HG03520 (cell line): ENCODE measurements at regions not wholly inside any gene's neighbourhood (a gene's known extent, or its start where the extent isn't known, plus 50 kb on each side); places are given as distances from the start of the nearest gene placed in this dataset.

Source experiments
- ATAC-seq: cut with Tn5 transposase; IDR thresholded peaks from one replicate; pipeline ENCODE4 v1.9.1; 2021; ENCODE audit warnings: mild to moderate bottlenecking, moderate library complexity; ENCODE audit not compliant: unreplicated experiment

DNA sequence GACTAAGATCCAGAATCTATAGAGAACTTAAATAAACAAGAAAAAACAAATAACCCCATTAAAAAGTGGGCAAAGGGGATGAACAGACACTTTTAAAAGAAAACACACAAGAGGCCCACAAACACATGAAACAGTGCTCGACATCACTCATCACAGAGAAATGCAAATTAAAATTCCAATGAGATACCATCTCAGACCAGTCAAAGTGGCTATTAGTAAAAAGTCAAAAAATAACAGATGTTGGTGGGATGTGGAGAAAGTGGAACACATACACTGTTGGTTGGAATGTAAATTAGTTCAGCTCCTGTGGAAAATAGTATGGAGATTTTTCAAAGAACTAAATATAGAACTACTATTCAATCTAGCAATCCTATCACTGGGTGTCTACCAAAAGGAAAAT, 143.1 kb downstream of the IFI44 start:
- no peak for ATAC-seq

DNA sequence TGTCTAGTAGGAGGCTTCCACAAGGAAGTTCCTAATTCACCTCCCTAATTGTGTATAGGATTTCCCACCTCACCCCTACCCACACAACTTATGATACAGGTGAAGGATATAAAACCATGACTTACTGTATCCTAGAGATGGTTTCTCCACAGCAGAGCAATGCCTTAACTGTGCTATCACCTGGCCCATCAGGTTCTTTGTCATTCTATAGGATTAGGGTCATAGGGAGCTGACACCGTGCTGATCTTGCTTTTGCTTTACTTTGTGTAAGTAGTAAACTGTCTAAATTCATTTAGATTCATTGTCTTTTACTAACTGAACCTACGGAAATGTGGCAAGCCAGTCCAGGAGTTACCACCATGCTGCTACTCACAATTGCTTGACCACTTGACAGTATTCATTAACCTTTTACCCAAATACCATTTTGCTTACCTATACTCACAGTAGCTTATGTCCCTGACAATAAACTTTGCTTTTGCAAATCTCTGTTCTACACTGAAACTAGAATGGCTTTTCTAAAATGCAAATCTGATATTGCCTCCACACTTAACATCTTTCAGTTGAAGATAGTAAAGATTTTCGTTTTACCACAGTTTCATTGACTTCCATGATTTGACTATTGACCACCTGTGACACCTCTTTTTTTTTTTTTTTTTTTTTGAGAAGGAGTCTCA, 147.6 kb downstream of the IFI44 start:
- ATAC-seq = peak; percentile 79

DNA sequence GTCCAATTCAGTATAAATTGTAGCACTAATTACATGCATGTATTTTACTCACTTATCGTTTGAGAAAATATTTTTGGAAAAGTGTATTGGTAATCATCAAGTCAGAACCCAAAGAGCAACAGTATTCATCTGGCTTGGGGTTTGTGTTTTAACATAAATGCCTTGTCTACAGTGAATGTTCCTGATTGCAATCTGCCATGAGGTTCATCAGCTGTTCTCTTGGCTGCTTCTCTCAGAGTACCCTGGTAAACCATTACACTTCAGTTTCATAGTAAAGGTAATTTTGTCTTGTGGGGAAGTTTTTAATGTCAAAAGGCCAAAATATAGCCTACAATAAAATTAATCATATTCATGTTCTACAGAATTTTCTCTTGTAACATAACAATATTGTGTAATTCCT, 150.3 kb downstream of the IFI44 start:
- no peak for ATAC-seq

DNA sequence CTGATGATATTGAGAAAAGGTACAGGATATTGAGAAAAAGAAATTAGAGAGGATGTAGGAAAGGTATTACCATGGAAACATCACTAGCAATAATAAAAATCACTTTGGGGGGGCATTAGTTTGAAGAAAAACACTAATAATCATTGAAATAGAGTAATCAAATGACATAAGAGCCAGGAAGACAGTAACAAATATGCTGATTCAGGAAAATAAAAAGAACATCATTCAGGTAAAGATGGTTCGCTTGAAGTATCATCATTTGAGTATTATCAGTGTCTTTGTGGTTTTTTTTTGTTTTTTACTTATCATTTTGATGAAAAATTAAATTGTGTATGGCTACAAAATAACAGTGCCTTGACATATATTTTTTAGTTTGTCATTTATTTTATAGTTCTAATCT, 164.5 kb downstream of the IFI44 start:
- ATAC-seq = no peak

DNA sequence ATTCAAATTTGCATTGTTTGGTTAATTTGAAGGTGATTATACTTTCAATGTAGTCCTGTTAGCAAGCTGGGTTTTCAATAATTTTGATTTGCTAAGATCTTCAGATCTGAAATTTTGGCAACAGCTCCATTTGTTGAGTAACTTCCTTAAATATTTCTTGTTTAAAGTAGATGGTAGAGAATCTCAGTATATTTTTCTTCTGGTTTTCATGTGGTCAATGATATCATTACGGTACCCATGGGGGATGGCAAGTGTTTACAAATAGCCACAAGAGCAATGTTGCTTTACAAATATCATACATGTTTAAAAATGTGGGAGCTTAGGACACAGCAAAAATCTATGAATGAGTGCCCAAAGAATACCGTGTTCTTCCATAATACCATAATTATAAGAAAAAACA, 175.9 kb downstream of the IFI44 start:
- no peak for ATAC-seq

DNA sequence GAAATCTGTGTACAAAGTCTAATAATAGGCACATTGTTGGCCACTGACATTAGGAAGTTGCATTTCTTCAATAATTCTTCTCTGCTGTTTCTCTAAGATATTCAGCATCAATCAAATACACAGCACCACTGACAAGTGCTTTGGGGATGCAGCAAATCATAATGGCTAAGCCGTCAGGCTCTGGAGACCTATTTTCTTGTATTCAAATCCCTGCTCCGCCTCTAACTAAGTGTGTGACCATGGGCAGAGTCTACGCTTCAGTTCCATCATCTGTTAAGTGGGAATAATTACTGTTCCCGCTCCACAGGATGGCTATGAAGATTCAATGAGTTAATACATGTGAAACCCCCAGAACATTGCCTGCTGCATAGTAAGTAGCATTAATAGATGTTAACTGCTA, 176.9 kb downstream of the ADGRL4 start:
- ATAC-seq = no peak

DNA sequence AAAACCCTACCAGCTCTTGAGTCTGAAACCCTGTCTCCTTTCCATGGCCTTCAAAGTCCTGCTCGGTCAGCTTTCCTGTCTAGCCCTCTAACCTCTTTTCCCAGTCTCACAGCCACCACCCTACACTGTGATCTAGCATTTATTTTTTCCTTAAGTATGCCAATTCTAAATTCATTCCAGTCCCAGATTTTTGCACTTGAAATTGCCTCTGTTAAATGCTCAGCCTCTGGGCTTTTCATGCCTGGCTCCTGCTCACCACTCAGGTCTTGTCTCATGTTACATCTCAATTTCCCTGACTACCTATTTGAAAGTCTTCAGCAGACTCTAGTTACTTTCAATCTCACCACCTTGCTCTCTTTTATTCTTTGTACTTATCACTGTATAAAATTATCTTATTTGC, 176.2 kb downstream of the ADGRL4 start:
- no peak for ATAC-seq

DNA sequence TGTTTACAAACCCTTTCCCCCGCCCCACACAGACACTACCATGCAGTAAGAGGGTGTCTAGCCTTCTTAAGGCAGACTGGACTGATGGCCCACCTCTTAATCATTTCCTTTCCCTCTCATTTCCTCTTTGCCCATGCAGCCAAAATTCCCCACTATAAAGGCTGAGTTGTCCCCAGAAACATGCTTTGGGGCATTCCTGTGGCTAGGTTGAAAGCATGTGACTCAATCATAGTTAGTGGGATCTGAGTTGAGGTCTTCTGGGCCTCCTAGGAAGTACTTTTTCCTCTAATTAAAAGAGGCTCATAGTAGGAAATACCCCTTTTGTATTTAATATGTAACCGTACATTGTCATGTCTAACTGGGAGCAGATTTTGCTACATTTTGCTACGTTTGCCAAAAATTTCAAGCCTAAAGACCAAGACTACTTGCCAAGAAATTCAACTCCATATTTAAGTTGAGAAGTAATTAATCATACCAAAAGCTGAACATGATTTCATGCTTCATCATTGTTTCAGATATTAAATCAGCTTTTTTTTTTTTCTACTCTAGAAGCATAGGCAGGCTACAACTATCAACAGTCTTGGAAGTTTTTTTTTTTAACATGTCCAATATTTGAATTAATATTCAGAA, 174.7 kb downstream of the ADGRL4 start:
- ATAC-seq = no peak

DNA sequence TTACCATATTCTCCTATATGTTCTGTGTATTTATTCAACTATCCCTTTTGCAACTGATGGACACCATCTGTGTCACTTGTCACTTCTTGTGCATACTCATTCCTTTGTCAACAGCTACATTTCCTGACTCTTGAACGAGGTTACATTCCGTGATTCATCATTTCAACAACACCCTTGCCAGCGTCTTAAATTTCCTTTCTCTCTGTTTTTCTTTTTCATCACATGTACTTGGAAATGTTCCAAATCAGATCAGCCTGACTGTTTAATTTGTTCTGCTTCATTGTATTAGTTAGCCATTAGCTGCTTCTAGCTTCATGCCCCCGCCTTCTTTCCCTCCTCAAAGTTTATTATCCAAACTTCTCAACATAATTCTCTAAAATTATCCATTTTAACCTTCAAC, 173.0 kb downstream of the ADGRL4 start:
- ATAC-seq = no peak

DNA sequence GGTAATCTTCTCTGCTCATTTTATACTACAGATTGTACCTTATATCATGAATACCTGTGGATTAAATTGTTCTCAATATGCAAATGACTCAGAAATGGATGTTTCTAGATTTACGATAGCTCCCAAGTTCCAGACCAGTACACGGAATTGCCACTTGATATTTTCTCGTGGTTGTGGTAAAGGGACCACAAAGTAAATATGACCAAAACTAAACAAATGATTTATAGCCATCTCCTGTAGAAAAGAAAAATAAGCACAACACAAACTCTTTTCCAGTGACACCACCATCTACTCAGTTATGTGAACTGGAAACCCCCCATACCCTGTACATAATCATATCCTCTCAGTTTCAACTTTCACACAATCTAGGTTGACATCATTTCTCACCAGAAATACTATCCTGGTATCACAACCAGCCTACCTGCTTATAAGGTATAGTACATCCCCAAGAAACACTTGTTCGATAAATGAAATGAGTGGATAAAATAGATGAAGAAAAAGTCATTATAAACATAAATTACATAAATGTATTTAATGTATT, 172.3 kb downstream of the ADGRL4 start:
- peak; percentile 69 for ATAC-seq

DNA sequence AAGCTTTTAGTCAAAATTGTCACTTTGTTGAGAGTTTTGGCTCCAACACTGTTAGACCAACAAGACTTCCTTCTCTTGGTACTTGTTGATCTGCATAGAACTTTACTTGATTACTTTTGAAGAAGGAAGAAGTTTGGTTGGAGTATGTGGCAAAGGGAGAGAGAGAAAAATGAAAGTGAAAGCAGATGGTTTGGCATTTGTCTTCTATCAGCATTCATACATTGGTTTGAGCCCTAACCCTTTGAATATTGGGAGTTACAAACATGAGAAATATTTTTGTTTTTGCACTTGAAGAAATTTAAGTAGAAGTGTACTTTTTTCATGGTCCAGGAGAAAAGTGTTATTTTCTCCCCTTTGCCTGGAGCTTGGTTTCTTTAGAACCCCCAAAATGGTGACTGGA, 169.8 kb downstream of the ADGRL4 start:
- ATAC-seq = no peak

DNA sequence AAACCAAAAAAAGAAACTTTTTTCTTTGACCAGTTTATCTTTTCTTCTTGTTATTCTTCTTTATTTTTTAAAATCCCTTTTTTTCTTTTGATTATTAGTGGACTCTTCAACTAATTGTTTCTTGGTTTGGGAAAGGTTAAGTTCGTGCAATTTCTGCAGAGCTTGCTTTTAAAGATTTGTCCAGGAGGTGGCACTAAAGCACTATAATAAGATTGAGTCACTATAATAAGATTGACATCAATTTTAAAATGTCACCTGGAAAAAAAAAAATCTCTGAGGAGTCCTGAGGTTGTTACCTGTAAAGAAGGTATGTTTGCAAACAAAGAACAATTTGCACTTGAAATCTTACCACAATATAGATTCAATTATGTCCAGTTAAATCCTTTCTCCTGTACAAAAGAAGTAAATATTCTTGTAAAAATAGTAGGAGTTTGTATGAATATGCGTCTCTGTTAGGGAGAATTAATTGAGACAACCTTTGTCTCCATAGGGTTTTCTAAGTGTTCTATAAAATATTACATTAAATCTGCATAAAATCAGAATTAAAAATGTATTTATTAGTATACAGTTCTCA, 166.7 kb downstream of the ADGRL4 start:
- peak; percentile 44 for ATAC-seq
